GM23338 (cell line): ENCODE measurements at regions not wholly inside any gene's neighbourhood (a gene's known extent, or its start where the extent isn't known, plus 50 kb on each side); places are given as distances from the start of the nearest gene placed in this dataset.

ENCODE experiments used
- ATAC-seq: fragments of 200-7000 bp; cut with Tn5 transposase; 3 replicates; pipeline ENCODE4 v1.9.1; 2020
- DNase-seq: peaks from one replicate; pipeline ENCODE4 v3.0.0-alpha.2; 2015; ENCODE audit warnings: low spot score
- H2AFZ ChIP-seq: fragments of 200-600 bp; sonication (generic); 2 replicates; pipeline ENCODE4 v1.8.0; 2016; ENCODE audit warnings: antibody characterized with exemption, mild to moderate bottlenecking, moderate library complexity
- H3F3A ChIP-seq: fragments of 200-600 bp; sonication (generic); replicated peaks from 2 replicates; pipeline ENCODE4 v1.8.0; 2017; ENCODE audit warnings: antibody characterized with exemption, mixed run types, low read depth
- H3K27ac ChIP-seq: fragments of 200-600 bp; sonication (generic); 2 replicates; pipeline ENCODE4 v1.6.1; 2016; ENCODE audit warnings: low read depth
- H3K27me3 ChIP-seq: fragments of 200-600 bp; sonication (generic); 2 replicates; pipeline ENCODE4 v1.8.0; 2016; ENCODE audit warnings: mild to moderate bottlenecking, mixed run types, moderate library complexity; ENCODE audit not compliant: insufficient read depth
- H3K36me3 ChIP-seq: fragments of 200-600 bp; sonication (generic); 2 replicates; pipeline ENCODE4 v1.8.0; 2016; ENCODE audit warnings: mild to moderate bottlenecking; ENCODE audit not compliant: insufficient read depth
- H3K4me1 ChIP-seq: fragments of 200-600 bp; sonication (generic); 2 replicates; pipeline ENCODE4 v1.8.0; 2016; ENCODE audit warnings: mild to moderate bottlenecking, moderate library complexity; ENCODE audit not compliant: insufficient read depth
- H3K4me2 ChIP-seq: fragments of 200-600 bp; sonication (generic); 2 replicates; pipeline ENCODE4 v1.7.1; 2017; ENCODE audit warnings: mixed run types
- H3K4me3 ChIP-seq: fragments of 200-600 bp; sonication (generic); 2 replicates; pipeline ENCODE4 v1.6.1; 2016; ENCODE audit warnings: mixed run types
- H3K79me2 ChIP-seq: fragments of 200-600 bp; sonication (generic); replicated peaks from 2 replicates; pipeline ENCODE4 v1.8.0; 2017; ENCODE audit warnings: mild to moderate bottlenecking; ENCODE audit not compliant: insufficient read depth
- H3K9me2 ChIP-seq: fragments of 200-600 bp; sonication (generic); 2 replicates; pipeline ENCODE4 v1.8.0; 2017; ENCODE audit not compliant: insufficient read depth
- H4K20me1 ChIP-seq: fragments of 200-600 bp; sonication (generic); replicated peaks from 2 replicates; pipeline ENCODE4 v1.8.0; 2017; ENCODE audit warnings: mild to moderate bottlenecking; ENCODE audit not compliant: insufficient read depth
- H3K27ac Mint-ChIP-seq: 2 replicates; pipeline ENCODE4 v1.8.0; 2020; ENCODE audit warnings: inconsistent platforms, mild to moderate bottlenecking, moderate library complexity, mixed read lengths
- H3K27me3 Mint-ChIP-seq: 3 replicates; pipeline ENCODE4 v1.8.0; 2022; ENCODE audit warnings: low read depth, mild to moderate bottlenecking, moderate library complexity, mixed read lengths, inconsistent platforms; ENCODE audit not compliant: insufficient read depth, poor library complexity
- H3K36me3 Mint-ChIP-seq: 3 replicates; pipeline ENCODE4 v1.8.0; 2021; ENCODE audit warnings: low read depth, mild to moderate bottlenecking, inconsistent platforms, moderate library complexity, mixed read lengths
- H3K4me1 Mint-ChIP-seq: 3 replicates; pipeline ENCODE4 v1.8.0; 2020; ENCODE audit warnings: mild to moderate bottlenecking, inconsistent platforms, mixed read lengths
- H3K4me3 Mint-ChIP-seq: 3 replicates; pipeline ENCODE4 v1.8.0; 2021; ENCODE audit warnings: moderate library complexity, mild to moderate bottlenecking, inconsistent platforms, mixed read lengths
- H3K9me3 Mint-ChIP-seq: 3 replicates; pipeline ENCODE4 v1.8.0; 2020; ENCODE audit warnings: moderate library complexity, mild to moderate bottlenecking, inconsistent platforms, mixed read lengths
- CREB1 ChIP-seq: fragments of 250-450 bp; sonication (Bioruptor Pico); IDR thresholded peaks from 2 replicates; pipeline ENCODE4 v1.5.0; 2020; ENCODE audit warnings: low read depth, mild to moderate bottlenecking, moderate library complexity
- EZH2 ChIP-seq: fragments of 200-600 bp; sonication (generic); IDR thresholded peaks from one replicate; pipeline ENCODE4 v1.8.0; 2017; ENCODE audit warnings: antibody characterized with exemption, mild to moderate bottlenecking, low read depth; ENCODE audit not compliant: unreplicated experiment
- EZH2phosphoT487 ChIP-seq: fragments of 200-600 bp; sonication (generic); IDR thresholded peaks from one replicate; pipeline ENCODE4 v1.8.1; 2018; ENCODE audit warnings: antibody characterized with exemption; ENCODE audit not compliant: unreplicated experiment
- JUNB ChIP-seq: IDR thresholded peaks from one replicate; pipeline ENCODE4 v1.6.1; 2016; ENCODE audit warnings: antibody characterized with exemption; ENCODE audit not compliant: unreplicated experiment
- NANOG ChIP-seq: IDR thresholded peaks from 2 replicates; pipeline ENCODE4 v1.6.1; 2016; ENCODE audit warnings: antibody characterized with exemption, borderline replicate concordance
- POLR2AphosphoS5 ChIP-seq: IDR thresholded peaks from 2 replicates; pipeline ENCODE4 v1.6.1; 2016; ENCODE audit warnings: antibody characterized with exemption, low read depth
- STAT1 ChIP-seq: IDR thresholded peaks from one replicate; pipeline ENCODE4 v1.6.1; 2016; ENCODE audit warnings: antibody characterized with exemption; ENCODE audit not compliant: unreplicated experiment
- ZNF114 ChIP-seq: fragments of 250-450 bp; sonication (Bioruptor Pico); IDR thresholded peaks from 2 replicates; pipeline ENCODE4 v1.5.0; 2020; ENCODE audit warnings: mild to moderate bottlenecking, moderate library complexity
- ZNF331 ChIP-seq: fragments of 250-450 bp; sonication (Bioruptor Pico); IDR thresholded peaks from 2 replicates; pipeline ENCODE4 v1.5.0; 2020; ENCODE audit warnings: low read depth, mild to moderate bottlenecking, moderate library complexity
- TF ChIP-seq, protein P1 (sequence below): fragments of 250-450 bp; sonication (Bioruptor Pico); IDR thresholded peaks from 2 replicates; pipeline ENCODE4 v1.5.0; 2020; ENCODE audit warnings: mild to moderate bottlenecking, moderate library complexity
- TF ChIP-seq, protein P2 (sequence below), 2 experiments: fragments of 200-600 bp in 1 of 2; sonication (generic) in 1 of 2; conservative IDR thresholded peaks; 2 replicates each; pipeline versions ENCODE4 v1.5.1 to v1.6.1; 2016 to 2017; ENCODE audit warnings: antibody characterized with exemption in 2 of 2, low read depth in 2 of 2, mild to moderate bottlenecking in 2 of 2, moderate library complexity in 1 of 2
- TF ChIP-seq, protein P3 (sequence below): IDR thresholded peaks from one replicate; pipeline ENCODE4 v1.6.1; 2018; ENCODE audit warnings: antibody characterized with exemption; ENCODE audit not compliant: unreplicated experiment
- TF ChIP-seq, protein P4 (sequence below): IDR thresholded peaks from 2 replicates; pipeline ENCODE4 v1.6.1; 2016; ENCODE audit warnings: antibody characterized with exemption

DNA sequence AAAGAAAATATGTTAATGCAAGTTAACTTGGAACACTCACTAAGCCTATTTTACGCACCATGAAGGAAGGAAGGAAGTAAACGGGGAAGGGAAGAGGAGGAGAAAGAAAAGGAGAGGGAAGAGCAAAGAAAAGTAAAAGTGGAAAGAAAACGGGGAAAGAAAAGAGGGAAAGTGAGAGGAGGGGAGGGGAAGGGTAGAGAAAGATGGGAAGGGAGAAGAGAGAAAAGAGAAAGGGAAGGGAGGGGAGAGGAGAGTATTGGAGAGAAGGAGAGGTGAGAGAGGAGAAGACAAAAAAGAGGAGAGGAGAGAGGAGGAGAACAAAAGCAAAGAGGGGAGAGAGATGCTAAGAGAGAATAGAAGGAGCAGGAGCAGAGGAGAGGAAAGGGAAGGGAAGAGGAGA lies 224.1 kb downstream of the SLITRK2 start:
- H3K27ac Mint-ChIP-seq, result no peak overlapping the region
- no peaks in the 10 kb centered on the region for H3K9me2 ChIP-seq

More for the DNA sequence above, 224.1 kb downstream of the SLITRK2 start:
- Histone ChIP-seq H2AFZ (no peak overlapping the region), H3F3A (no peaks in the 10 kb centered on the region), H3K27me3 (no peaks in the 10 kb centered on the region), H3K36me3 (no peaks in the 10 kb centered on the region), H4K20me1 (no peaks in the 10 kb centered on the region), H3K4me1 (no peaks in the 10 kb centered on the region), H3K4me2 (no peak overlapping the region), H3K79me2 (no peaks in the 10 kb centered on the region), H3K27ac (no peak overlapping the region), H3K4me3 (no peak overlapping the region)
- H3K27me3 Mint-ChIP-seq, result peaks cover 2% of the 10 kb centered on the region
- no peak overlapping the region for H3K4me3 Mint-ChIP-seq
- TF ChIP-seq STAT1 (no peak), POLR2AphosphoS5 (no peak), NANOG (no peak), EZH2phosphoT487 (no peak), JUNB (no peak), ZNF114 (CRISPR knock-in tag) (no peak), ZNF331 (CRISPR knock-in tag) (no peak), CREB1 (CRISPR knock-in tag) (no peak), EZH2 (no peak)
- TF ChIP-seq, protein P1, sequence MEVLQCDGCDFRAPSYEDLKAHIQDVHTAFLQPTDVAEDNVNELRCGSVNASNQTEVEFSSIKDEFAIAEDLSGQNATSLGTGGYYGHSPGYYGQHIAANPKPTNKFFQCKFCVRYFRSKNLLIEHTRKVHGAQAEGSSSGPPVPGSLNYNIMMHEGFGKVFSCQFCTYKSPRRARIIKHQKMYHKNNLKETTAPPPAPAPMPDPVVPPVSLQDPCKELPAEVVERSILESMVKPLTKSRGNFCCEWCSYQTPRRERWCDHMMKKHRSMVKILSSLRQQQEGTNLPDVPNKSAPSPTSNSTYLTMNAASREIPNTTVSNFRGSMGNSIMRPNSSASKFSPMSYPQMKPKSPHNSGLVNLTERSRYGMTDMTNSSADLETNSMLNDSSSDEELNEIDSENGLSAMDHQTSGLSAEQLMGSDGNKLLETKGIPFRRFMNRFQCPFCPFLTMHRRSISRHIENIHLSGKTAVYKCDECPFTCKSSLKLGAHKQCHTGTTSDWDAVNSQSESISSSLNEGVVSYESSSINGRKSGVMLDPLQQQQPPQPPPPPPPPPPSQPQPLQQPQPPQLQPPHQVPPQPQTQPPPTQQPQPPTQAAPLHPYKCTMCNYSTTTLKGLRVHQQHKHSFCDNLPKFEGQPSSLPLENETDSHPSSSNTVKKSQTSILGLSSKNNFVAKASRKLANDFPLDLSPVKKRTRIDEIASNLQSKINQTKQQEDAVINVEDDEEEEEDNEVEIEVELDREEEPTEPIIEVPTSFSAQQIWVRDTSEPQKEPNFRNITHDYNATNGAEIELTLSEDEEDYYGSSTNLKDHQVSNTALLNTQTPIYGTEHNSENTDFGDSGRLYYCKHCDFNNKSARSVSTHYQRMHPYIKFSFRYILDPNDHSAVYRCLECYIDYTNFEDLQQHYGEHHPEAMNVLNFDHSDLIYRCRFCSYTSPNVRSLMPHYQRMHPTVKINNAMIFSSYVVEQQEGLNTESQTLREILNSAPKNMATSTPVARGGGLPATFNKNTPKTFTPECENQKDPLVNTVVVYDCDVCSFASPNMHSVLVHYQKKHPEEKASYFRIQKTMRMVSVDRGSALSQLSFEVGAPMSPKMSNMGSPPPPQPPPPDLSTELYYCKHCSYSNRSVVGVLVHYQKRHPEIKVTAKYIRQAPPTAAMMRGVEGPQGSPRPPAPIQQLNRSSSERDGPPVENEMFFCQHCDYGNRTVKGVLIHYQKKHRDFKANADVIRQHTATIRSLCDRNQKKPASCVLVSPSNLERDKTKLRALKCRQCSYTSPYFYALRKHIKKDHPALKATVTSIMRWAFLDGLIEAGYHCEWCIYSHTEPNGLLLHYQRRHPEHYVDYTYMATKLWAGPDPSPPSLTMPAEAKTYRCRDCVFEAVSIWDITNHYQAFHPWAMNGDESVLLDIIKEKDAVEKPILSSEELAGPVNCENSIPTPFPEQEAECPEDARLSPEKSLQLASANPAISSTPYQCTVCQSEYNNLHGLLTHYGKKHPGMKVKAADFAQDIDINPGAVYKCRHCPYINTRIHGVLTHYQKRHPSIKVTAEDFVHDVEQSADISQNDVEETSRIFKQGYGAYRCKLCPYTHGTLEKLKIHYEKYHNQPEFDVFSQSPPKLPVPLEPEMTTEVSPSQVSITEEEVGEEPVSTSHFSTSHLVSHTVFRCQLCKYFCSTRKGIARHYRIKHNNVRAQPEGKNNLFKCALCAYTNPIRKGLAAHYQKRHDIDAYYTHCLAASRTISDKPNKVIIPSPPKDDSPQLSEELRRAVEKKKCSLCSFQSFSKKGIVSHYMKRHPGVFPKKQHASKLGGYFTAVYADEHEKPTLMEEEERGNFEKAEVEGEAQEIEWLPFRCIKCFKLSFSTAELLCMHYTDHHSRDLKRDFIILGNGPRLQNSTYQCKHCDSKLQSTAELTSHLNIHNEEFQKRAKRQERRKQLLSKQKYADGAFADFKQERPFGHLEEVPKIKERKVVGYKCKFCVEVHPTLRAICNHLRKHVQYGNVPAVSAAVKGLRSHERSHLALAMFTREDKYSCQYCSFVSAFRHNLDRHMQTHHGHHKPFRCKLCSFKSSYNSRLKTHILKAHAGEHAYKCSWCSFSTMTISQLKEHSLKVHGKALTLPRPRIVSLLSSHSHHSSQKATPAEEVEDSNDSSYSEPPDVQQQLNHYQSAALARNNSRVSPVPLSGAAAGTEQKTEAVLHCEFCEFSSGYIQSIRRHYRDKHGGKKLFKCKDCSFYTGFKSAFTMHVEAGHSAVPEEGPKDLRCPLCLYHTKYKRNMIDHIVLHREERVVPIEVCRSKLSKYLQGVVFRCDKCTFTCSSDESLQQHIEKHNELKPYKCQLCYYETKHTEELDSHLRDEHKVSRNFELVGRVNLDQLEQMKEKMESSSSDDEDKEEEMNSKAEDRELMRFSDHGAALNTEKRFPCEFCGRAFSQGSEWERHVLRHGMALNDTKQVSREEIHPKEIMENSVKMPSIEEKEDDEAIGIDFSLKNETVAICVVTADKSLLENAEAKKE (CRISPR knock-in tag), result no peak
- TF ChIP-seq, protein P2, sequence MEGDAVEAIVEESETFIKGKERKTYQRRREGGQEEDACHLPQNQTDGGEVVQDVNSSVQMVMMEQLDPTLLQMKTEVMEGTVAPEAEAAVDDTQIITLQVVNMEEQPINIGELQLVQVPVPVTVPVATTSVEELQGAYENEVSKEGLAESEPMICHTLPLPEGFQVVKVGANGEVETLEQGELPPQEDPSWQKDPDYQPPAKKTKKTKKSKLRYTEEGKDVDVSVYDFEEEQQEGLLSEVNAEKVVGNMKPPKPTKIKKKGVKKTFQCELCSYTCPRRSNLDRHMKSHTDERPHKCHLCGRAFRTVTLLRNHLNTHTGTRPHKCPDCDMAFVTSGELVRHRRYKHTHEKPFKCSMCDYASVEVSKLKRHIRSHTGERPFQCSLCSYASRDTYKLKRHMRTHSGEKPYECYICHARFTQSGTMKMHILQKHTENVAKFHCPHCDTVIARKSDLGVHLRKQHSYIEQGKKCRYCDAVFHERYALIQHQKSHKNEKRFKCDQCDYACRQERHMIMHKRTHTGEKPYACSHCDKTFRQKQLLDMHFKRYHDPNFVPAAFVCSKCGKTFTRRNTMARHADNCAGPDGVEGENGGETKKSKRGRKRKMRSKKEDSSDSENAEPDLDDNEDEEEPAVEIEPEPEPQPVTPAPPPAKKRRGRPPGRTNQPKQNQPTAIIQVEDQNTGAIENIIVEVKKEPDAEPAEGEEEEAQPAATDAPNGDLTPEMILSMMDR (conservative IDR thresholded peaks at IDR 0.05; ENCODE audit: low read depth in 2 of 2), result no peak
- TF ChIP-seq, protein P3, sequence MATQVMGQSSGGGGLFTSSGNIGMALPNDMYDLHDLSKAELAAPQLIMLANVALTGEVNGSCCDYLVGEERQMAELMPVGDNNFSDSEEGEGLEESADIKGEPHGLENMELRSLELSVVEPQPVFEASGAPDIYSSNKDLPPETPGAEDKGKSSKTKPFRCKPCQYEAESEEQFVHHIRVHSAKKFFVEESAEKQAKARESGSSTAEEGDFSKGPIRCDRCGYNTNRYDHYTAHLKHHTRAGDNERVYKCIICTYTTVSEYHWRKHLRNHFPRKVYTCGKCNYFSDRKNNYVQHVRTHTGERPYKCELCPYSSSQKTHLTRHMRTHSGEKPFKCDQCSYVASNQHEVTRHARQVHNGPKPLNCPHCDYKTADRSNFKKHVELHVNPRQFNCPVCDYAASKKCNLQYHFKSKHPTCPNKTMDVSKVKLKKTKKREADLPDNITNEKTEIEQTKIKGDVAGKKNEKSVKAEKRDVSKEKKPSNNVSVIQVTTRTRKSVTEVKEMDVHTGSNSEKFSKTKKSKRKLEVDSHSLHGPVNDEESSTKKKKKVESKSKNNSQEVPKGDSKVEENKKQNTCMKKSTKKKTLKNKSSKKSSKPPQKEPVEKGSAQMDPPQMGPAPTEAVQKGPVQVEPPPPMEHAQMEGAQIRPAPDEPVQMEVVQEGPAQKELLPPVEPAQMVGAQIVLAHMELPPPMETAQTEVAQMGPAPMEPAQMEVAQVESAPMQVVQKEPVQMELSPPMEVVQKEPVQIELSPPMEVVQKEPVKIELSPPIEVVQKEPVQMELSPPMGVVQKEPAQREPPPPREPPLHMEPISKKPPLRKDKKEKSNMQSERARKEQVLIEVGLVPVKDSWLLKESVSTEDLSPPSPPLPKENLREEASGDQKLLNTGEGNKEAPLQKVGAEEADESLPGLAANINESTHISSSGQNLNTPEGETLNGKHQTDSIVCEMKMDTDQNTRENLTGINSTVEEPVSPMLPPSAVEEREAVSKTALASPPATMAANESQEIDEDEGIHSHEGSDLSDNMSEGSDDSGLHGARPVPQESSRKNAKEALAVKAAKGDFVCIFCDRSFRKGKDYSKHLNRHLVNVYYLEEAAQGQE, result no peak
- TF ChIP-seq, protein P4, sequence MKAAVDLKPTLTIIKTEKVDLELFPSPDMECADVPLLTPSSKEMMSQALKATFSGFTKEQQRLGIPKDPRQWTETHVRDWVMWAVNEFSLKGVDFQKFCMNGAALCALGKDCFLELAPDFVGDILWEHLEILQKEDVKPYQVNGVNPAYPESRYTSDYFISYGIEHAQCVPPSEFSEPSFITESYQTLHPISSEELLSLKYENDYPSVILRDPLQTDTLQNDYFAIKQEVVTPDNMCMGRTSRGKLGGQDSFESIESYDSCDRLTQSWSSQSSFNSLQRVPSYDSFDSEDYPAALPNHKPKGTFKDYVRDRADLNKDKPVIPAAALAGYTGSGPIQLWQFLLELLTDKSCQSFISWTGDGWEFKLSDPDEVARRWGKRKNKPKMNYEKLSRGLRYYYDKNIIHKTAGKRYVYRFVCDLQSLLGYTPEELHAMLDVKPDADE, result no peak
- ATAC-seq, result no peak
- no peaks in the 10 kb centered on the region for H3K4me1 Mint-ChIP-seq
- H3K36me3 Mint-ChIP-seq, result no peaks in the 10 kb centered on the region; the same call in 2 of the 3 replicates
- peaks cover 60% of the 10 kb centered on the region for H3K9me3 Mint-ChIP-seq
- no peak for DNase-seq
